ENCODE measurements at regions not wholly inside any gene's neighbourhood (a gene's known extent, or its start where the extent isn't known, plus 50 kb on each side); places are given as distances from the start of the nearest gene placed in this dataset.
A peak's percentile ranks its signal among the peaks of the same experiment; 100 is the strongest.

DNA sequence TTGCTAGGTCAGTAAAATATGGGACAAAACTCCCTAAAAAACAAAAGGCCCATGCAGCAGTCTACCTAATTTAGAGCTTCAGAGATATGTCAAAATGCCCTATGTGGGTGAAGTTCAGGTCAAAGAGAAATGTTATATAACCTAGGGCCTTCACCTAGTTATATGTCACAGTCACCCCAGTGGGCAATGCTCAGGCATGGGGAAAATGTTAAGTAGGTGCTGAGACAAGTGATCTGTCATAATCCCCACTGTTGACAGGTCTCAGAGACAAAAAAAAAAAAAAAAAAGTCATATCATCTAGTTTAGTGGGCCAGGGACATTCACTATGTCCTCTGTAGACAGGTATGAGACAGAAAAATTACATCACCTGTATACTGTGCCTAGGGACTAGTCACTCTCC lies 128.6 kb upstream of the ZNF91 start:
- Histone ChIP-seq H3K36me3 (ENCODE audit: control insufficient read depth in 4 of 4, insufficient read depth in 3 of 4, low read depth in 1 of 4, low read length in 3 of 4) (no peaks in the 10 kb centered on the region), H3K27ac (ENCODE audit: low read depth in 1 of 2, low read length in 2 of 2) (no peak overlapping the region), H3K27me3 (ENCODE audit: control insufficient read depth in 4 of 4, insufficient read depth in 4 of 4, low read length in 3 of 4) (no peaks in the 10 kb centered on the region), H3K9ac (ENCODE audit: low read depth in 1 of 2, low read length in 2 of 2) (no peak overlapping the region), H3K9me3 (ENCODE audit: control insufficient read depth in 4 of 4, low read length in 3 of 4) (peaks cover 3 to 17% (median 10%) of the 10 kb centered on the region in 4 donors), H3K4me1 (ENCODE audit: control insufficient read depth in 4 of 4, insufficient read depth in 4 of 4, low read length in 3 of 4) (no peaks in the 10 kb centered on the region), H3K4me3 (ENCODE audit: low read depth in 1 of 3, low read length in 3 of 3) (no peak overlapping the region)
- no peak for DNase-seq (ENCODE audit: low spot score)
- TF ChIP-seq JUND (IDR thresholded peaks at IDR 0.05) = no peak
- TF ChIP-seq FOXA1 (IDR thresholded peaks at IDR 0.05) = no peak
- TF ChIP-seq FOXA2 (IDR thresholded peaks at IDR 0.05) = no peak
- TF ChIP-seq HNF4G (IDR thresholded peaks at IDR 0.05) = no peak
- TF ChIP-seq, protein P1, sequence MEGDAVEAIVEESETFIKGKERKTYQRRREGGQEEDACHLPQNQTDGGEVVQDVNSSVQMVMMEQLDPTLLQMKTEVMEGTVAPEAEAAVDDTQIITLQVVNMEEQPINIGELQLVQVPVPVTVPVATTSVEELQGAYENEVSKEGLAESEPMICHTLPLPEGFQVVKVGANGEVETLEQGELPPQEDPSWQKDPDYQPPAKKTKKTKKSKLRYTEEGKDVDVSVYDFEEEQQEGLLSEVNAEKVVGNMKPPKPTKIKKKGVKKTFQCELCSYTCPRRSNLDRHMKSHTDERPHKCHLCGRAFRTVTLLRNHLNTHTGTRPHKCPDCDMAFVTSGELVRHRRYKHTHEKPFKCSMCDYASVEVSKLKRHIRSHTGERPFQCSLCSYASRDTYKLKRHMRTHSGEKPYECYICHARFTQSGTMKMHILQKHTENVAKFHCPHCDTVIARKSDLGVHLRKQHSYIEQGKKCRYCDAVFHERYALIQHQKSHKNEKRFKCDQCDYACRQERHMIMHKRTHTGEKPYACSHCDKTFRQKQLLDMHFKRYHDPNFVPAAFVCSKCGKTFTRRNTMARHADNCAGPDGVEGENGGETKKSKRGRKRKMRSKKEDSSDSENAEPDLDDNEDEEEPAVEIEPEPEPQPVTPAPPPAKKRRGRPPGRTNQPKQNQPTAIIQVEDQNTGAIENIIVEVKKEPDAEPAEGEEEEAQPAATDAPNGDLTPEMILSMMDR (IDR thresholded peaks at IDR 0.05; ENCODE audit: low read depth, low read length, missing input control) = no peak

DNA sequence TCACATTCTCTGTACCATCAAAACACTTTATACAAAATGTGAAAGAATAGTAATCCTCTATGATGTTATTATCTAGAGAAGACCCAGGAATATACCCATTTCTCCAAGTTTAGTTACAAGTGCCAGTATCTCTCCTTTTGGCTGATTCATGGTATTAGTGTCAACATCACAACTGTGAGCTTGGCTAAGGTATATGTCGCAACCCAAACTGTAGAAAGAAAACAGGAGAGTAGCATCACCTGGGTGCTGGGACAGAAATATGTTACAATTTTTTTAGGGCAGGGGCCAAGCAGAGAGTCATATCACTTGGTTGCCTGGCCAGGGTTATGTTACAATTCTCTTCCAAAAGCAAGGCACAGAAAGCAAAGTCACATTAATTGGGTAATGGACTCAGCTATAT lies 127.2 kb upstream of the ZNF91 start:
- Histone ChIP-seq H3K27me3 (ENCODE audit: control insufficient read depth in 4 of 4, insufficient read depth in 4 of 4, low read length in 3 of 4) (no peaks in the 10 kb centered on the region), H3K9ac (ENCODE audit: low read depth in 1 of 2, low read length in 2 of 2) (no peak overlapping the region), H3K4me3 (ENCODE audit: low read depth in 1 of 3, low read length in 3 of 3) (peak overlapping the region in 1 of 3 donors; percentile 5), H3K36me3 (ENCODE audit: control insufficient read depth in 4 of 4, insufficient read depth in 3 of 4, low read depth in 1 of 4, low read length in 3 of 4) (no peaks in the 10 kb centered on the region), H3K9me3 (ENCODE audit: control insufficient read depth in 4 of 4, low read length in 3 of 4) (peaks cover 2 to 9% (median 6%) of the 10 kb centered on the region in 4 donors), H3K27ac (ENCODE audit: low read depth in 1 of 2, low read length in 2 of 2) (no peak overlapping the region), H3K4me1 (ENCODE audit: control insufficient read depth in 4 of 4, insufficient read depth in 4 of 4, low read length in 3 of 4) (no peaks in the 10 kb centered on the region)
- DNase-seq (ENCODE audit: low spot score) = no peak
- 95% methylated on average over 1 of the region's 1 CpG for WGBS
- TF ChIP-seq RAD21 (IDR thresholded peaks at IDR 0.05) = no peak
- no peak for TF ChIP-seq RXRA (IDR thresholded peaks at IDR 0.05)
- TF ChIP-seq, protein P2, sequence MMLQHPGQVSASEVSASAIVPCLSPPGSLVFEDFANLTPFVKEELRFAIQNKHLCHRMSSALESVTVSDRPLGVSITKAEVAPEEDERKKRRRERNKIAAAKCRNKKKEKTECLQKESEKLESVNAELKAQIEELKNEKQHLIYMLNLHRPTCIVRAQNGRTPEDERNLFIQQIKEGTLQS (IDR thresholded peaks at IDR 0.05) = no peak

DNA sequence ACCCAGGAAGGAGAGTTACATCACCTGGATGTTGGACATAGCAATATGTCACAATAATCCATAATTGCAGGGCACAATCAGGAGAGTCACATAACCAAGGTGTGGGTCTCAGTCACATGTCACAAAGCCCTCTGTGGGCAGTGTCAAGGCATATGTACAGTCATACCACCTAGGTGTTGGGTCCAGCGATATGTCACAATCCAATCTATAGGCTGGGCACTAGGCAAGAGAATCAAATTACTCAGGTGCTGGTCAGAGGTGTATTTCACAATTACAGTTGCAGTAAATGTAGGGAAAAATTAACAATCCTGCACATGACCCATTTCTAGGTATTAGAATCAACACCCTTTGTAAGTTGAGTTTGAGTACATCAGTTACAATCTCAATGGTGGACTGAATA lies 126.2 kb upstream of the ZNF91 start:
- no peak overlapping the region for H3K4me3 ChIP-seq (ENCODE audit: low read depth in 1 of 3, low read length in 3 of 3)
- H3K36me3 ChIP-seq (ENCODE audit: control insufficient read depth in 4 of 4, insufficient read depth in 3 of 4, low read depth in 1 of 4, low read length in 3 of 4) = no peaks in the 10 kb centered on the region
- no peak for DNase-seq (ENCODE audit: low spot score)
- H3K9ac ChIP-seq (ENCODE audit: low read depth in 1 of 2, low read length in 2 of 2) = no peak overlapping the region
- WGBS = 97% methylated on average over 1 of the region's 1 CpG
- H3K27me3 ChIP-seq (ENCODE audit: control insufficient read depth in 4 of 4, insufficient read depth in 4 of 4, low read length in 3 of 4) = no peaks in the 10 kb centered on the region
- TF ChIP-seq HNF4G (IDR thresholded peaks at IDR 0.05) = no peak
- H3K4me1 ChIP-seq (ENCODE audit: control insufficient read depth in 4 of 4, insufficient read depth in 4 of 4, low read length in 3 of 4) = no peaks in the 10 kb centered on the region
- peaks cover 2 to 13% (median 5%) of the 10 kb centered on the region in 4 donors for H3K9me3 ChIP-seq (ENCODE audit: control insufficient read depth in 4 of 4, low read length in 3 of 4)
- H3K27ac ChIP-seq (ENCODE audit: low read depth in 1 of 2, low read length in 2 of 2) = no peak overlapping the region

DNA sequence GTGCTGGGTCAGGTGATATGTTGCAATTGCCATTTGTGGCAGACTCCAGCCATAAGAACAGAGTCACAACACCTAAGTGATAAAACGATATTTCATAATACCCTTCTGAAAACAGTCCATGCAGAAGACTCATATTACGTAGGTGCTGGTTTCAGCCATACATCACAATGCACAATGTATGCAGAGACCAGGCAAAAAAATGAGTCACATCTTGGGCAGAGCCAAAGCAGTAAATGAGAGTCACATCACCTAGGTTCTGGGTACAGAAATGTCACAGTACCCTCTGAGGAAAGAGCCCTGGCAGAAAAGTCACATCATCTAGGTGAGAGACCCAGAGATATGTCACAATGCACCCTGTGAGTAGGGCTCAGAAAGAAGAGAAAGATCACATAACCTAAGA lies 125.2 kb upstream of the ZNF91 start:
- peaks cover 0 to 13% (median 5%) of the 10 kb centered on the region in 4 donors for H3K9me3 ChIP-seq (ENCODE audit: control insufficient read depth in 4 of 4, low read length in 3 of 4)
- DNase-seq (ENCODE audit: low spot score) = no peak
- H3K4me3 ChIP-seq (ENCODE audit: low read depth in 1 of 3, low read length in 3 of 3) = no peak overlapping the region
- H3K36me3 ChIP-seq (ENCODE audit: control insufficient read depth in 4 of 4, insufficient read depth in 3 of 4, low read depth in 1 of 4, low read length in 3 of 4) = no peaks in the 10 kb centered on the region
- no peaks in the 10 kb centered on the region for H3K27me3 ChIP-seq (ENCODE audit: control insufficient read depth in 4 of 4, insufficient read depth in 4 of 4, low read length in 3 of 4)
- H3K4me1 ChIP-seq (ENCODE audit: control insufficient read depth in 4 of 4, insufficient read depth in 4 of 4, low read length in 3 of 4) = no peaks in the 10 kb centered on the region
- no peak overlapping the region for H3K9ac ChIP-seq (ENCODE audit: low read depth in 1 of 2, low read length in 2 of 2)
- no peak for TF ChIP-seq FOXA2 (IDR thresholded peaks at IDR 0.05)
- TF ChIP-seq EGR1 (IDR thresholded peaks at IDR 0.05; ENCODE audit: low read depth in 2 of 2) = no peak
- no peak for TF ChIP-seq SP1 (IDR thresholded peaks at IDR 0.05)
- no peak for TF ChIP-seq HNF4A (conservative IDR thresholded peaks at IDR 0.05)
- TF ChIP-seq, protein P1 (IDR thresholded peaks at IDR 0.05; ENCODE audit: low read depth, low read length, missing input control) = no peak
- TF ChIP-seq FOXA1 (IDR thresholded peaks at IDR 0.05) = no peak
- TF ChIP-seq JUND (IDR thresholded peaks at IDR 0.05) = no peak
- TF ChIP-seq RAD21 (IDR thresholded peaks at IDR 0.05) = no peak
- no peak for TF ChIP-seq YY1 (IDR thresholded peaks at IDR 0.05)
- TF ChIP-seq TAF1 (conservative IDR thresholded peaks at IDR 0.05) = no peak
- TF ChIP-seq, protein P2 (IDR thresholded peaks at IDR 0.05) = no peak
- TF ChIP-seq GABPA (IDR thresholded peaks at IDR 0.05 in 1 of 2, conservative IDR thresholded peaks at IDR 0.05 in 1 of 2) = no peak
- no peak for TF ChIP-seq HNF4G (IDR thresholded peaks at IDR 0.05)
- no peak for TF ChIP-seq NR2F2 (IDR thresholded peaks at IDR 0.05)
- TF ChIP-seq, protein P3, sequence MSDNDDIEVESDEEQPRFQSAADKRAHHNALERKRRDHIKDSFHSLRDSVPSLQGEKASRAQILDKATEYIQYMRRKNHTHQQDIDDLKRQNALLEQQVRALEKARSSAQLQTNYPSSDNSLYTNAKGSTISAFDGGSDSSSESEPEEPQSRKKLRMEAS (IDR thresholded peaks at IDR 0.05) = no peak
- H3K27ac ChIP-seq (ENCODE audit: low read depth in 1 of 2, low read length in 2 of 2) = no peak overlapping the region
- WGBS = 78% methylated on average over 2 of the region's 2 CpGs

Measured in liver (tissue), 8 donors.